ENCODE measurements at regions not wholly inside any gene's neighbourhood (a gene's known extent, or its start where the extent isn't known, plus 50 kb on each side); places are given as distances from the start of the nearest gene placed in this dataset.
"Not testable (repeated sequence)": the region's sequence is repeated elsewhere in the genome, so short reads cannot be mapped to it uniquely, and the experiment has no call there.

DNA sequence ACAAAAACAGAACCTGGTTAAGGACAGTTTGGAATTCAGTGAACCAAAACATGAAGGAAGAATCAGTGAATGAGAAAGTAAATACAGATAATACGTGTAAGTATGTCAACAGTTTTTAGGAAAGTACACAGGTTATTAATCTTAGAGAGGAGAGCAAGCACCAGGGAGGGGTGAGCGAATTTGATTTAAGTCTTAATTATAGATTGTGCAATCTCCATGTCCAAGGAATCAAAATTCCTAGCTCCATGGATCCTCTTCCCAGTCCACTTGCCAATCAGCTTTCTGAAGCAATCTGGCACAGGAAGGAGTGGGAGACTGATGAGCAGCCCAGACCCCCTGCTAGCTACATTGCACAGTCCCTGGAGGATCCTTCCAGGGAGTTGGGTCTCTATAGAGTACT lies 346.4 kb downstream of the SETD4 start:
- H3K4me1 ChIP-seq (ENCODE audit: control insufficient read depth in 5 of 5, insufficient read depth in 5 of 5, low read length in 5 of 5), result peaks cover 0 to 4% (median 0%) of the 10 kb centered on the region in 5 donors
- H3K36me3 ChIP-seq (ENCODE audit: control insufficient read depth in 4 of 4, insufficient read depth in 4 of 4, low read length in 4 of 4), result no peaks in the 10 kb centered on the region
- DNase-seq (no peak), ATAC-seq (ENCODE audit: insufficient read depth, low FRiP score) (no peak)
- H3K9me3 ChIP-seq (ENCODE audit: control insufficient read depth in 4 of 4, insufficient read depth in 3 of 4, low read length in 3 of 4), result peaks cover 0 to 3% (median 0%) of the 10 kb centered on the region in 4 donors
- no peak overlapping the region for H3K4me3 ChIP-seq
- no peaks in the 10 kb centered on the region for H3K27me3 ChIP-seq (ENCODE audit: control insufficient read depth in 3 of 3, insufficient read depth in 3 of 3, low read length in 2 of 3)
- 69 to 83% methylated on average over 2 of the region's 2 CpGs for WGBS, 2 donors
- TF ChIP-seq, protein P1, sequence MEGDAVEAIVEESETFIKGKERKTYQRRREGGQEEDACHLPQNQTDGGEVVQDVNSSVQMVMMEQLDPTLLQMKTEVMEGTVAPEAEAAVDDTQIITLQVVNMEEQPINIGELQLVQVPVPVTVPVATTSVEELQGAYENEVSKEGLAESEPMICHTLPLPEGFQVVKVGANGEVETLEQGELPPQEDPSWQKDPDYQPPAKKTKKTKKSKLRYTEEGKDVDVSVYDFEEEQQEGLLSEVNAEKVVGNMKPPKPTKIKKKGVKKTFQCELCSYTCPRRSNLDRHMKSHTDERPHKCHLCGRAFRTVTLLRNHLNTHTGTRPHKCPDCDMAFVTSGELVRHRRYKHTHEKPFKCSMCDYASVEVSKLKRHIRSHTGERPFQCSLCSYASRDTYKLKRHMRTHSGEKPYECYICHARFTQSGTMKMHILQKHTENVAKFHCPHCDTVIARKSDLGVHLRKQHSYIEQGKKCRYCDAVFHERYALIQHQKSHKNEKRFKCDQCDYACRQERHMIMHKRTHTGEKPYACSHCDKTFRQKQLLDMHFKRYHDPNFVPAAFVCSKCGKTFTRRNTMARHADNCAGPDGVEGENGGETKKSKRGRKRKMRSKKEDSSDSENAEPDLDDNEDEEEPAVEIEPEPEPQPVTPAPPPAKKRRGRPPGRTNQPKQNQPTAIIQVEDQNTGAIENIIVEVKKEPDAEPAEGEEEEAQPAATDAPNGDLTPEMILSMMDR (IDR thresholded peaks at IDR 0.05; ENCODE audit: control extremely low read depth, extremely low read depth), result no peak
- H3K9ac ChIP-seq (ENCODE audit: insufficient read depth in 1 of 2, low read length in 2 of 2), result no peak overlapping the region
- H3K27ac ChIP-seq (ENCODE audit: low read depth in 1 of 2, low read length in 1 of 2), result no peak overlapping the region

DNA sequence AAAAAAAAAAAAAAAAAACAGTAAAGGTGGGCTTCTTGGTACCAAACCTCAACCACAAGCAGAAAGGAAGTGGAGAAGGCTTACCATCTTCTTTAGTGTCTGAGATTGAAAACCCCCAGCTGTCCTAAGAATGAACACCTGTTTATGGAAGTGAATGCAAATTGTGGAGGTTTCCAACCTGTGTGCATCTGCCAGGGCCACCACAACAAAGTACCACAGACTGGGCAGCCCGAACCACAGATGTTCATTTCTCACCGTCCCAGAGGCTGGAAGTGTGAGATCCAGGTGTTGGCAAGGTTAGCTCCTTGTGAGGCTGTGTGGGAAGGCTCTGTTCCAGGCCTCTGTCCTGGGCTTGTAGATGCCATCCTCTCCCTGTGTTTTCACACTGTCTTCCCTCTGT lies 348.7 kb downstream of the SETD4 start:
- H3K36me3 ChIP-seq (ENCODE audit: control insufficient read depth in 4 of 4, insufficient read depth in 4 of 4, low read length in 4 of 4), result no peaks in the 10 kb centered on the region
- ATAC-seq (ENCODE audit: insufficient read depth, low FRiP score) (no peak), DNase-seq (no peak)
- 76 to 81% methylated on average over 2 of the region's 2 CpGs for WGBS, 2 donors
- H3K4me1 ChIP-seq (ENCODE audit: control insufficient read depth in 5 of 5, insufficient read depth in 5 of 5, low read length in 5 of 5), result peaks cover 0 to 11% (median 0%) of the 10 kb centered on the region in 5 donors
- no peak overlapping the region for H3K4me3 ChIP-seq
- TF ChIP-seq, protein P1 (IDR thresholded peaks at IDR 0.05; ENCODE audit: control extremely low read depth, extremely low read depth), result no peak
- H3K27ac ChIP-seq (ENCODE audit: low read depth in 1 of 2, low read length in 1 of 2), result no peak overlapping the region
- H3K9me3 ChIP-seq (ENCODE audit: control insufficient read depth in 4 of 4, insufficient read depth in 3 of 4, low read length in 3 of 4), result peaks cover 0 to 3% (median 0%) of the 10 kb centered on the region in 4 donors
- no peak overlapping the region for H3K9ac ChIP-seq (ENCODE audit: insufficient read depth in 1 of 2, low read length in 2 of 2)
- H3K27me3 ChIP-seq (ENCODE audit: control insufficient read depth in 3 of 3, insufficient read depth in 3 of 3, low read length in 2 of 3), result peaks cover 0 to 5% (median 0%) of the 10 kb centered on the region in 3 donors

- no peaks in the 10 kb centered on the region for H3K36me3 ChIP-seq (ENCODE audit: control insufficient read depth in 4 of 4, insufficient read depth in 4 of 4, low read length in 4 of 4)
- 74 to 85% methylated on average over 3 of the region's 3 CpGs for WGBS, 2 donors
- ATAC-seq (ENCODE audit: insufficient read depth, low FRiP score) (no peak), DNase-seq (no peak)
- TF ChIP-seq, protein P1 (IDR thresholded peaks at IDR 0.05; ENCODE audit: control extremely low read depth, extremely low read depth), result no peak
- no peak overlapping the region for H3K9ac ChIP-seq (ENCODE audit: insufficient read depth in 1 of 2, low read length in 2 of 2)
- peaks cover 0 to 11% (median 0%) of the 10 kb centered on the region in 5 donors for H3K4me1 ChIP-seq (ENCODE audit: control insufficient read depth in 5 of 5, insufficient read depth in 5 of 5, low read length in 5 of 5)
- no peak overlapping the region for H3K4me3 ChIP-seq
- no peak overlapping the region for H3K27ac ChIP-seq (ENCODE audit: low read depth in 1 of 2, low read length in 1 of 2)
- H3K9me3 ChIP-seq (ENCODE audit: control insufficient read depth in 4 of 4, insufficient read depth in 3 of 4, low read length in 3 of 4), result peaks cover 0 to 3% (median 0%) of the 10 kb centered on the region in 4 donors
- H3K27me3 ChIP-seq (ENCODE audit: control insufficient read depth in 3 of 3, insufficient read depth in 3 of 3, low read length in 2 of 3), result peaks cover 0 to 5% (median 0%) of the 10 kb centered on the region in 3 donors
These were observed 349.1 kb downstream of the SETD4 start for GRCh38 chr21:35711213-35711612.

DNA sequence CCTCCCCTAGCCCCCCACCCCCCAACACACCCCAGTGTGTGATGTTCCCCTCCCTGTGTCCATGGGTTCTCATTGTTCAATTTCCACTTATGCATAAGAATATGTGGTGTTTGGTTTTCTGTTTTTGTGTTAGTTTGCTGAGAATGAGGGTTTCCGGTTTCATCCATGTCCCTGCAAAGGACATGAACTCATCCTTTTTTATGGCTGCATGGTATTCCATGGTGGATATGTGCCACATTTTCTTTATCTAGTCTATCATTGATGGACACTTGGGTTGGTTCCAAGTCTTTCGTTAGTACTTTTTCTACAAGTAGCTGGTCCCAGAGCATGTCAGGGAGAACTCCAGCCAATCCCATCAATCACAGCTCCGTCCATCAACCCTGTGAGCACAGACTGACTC lies 350.3 kb downstream of the SETD4 start:
- not testable (repeated sequence) for H3K9me3 ChIP-seq (ENCODE audit: control insufficient read depth in 4 of 4, insufficient read depth in 3 of 4, low read length in 3 of 4); H3K27me3 ChIP-seq (ENCODE audit: control insufficient read depth in 3 of 3, insufficient read depth in 3 of 3, low read length in 2 of 3); H3K9ac ChIP-seq (ENCODE audit: insufficient read depth in 1 of 2, low read length in 2 of 2); H3K4me3 ChIP-seq; H3K27ac ChIP-seq (ENCODE audit: low read depth in 1 of 2, low read length in 1 of 2); DNase-seq; ATAC-seq (ENCODE audit: insufficient read depth, low FRiP score); H3K36me3 ChIP-seq (ENCODE audit: control insufficient read depth in 4 of 4, insufficient read depth in 4 of 4, low read length in 4 of 4)
- 88 to 92% methylated on average over 3 of the region's 3 CpGs for WGBS, 2 donors
- H3K4me1 ChIP-seq (ENCODE audit: control insufficient read depth in 5 of 5, insufficient read depth in 5 of 5, low read length in 5 of 5), result peaks cover 0 to 11% (median 0%) of the 10 kb centered on the region in 5 donors
